Mucosa of descending colon (tissue), 3 donors: ENCODE measurements at regions not wholly inside any gene's neighbourhood (a gene's known extent, or its start where the extent isn't known, plus 50 kb on each side); places are given as distances from the start of the nearest gene placed in this dataset.

ENCODE experiments used
- ATAC-seq: fragments of 200-7000 bp; cut with Tn5 transposase; one replicate; pipeline ENCODE4 v1.9.1; 2020; ENCODE audit warnings: mild to moderate bottlenecking, moderate library complexity
- DNase-seq, 3 donors: peaks; one replicate each; pipeline ENCODE4 v3.0.0-alpha.2; 2020
- H3K36me3 ChIP-seq: fragments of 200-600 bp; one replicate; pipeline ENCODE4 v1.8.0; 2021; ENCODE audit warnings: low read depth, mild to moderate bottlenecking
- H3K4me1 ChIP-seq: fragments of 200-600 bp; one replicate; pipeline ENCODE4 v1.8.0; 2021; ENCODE audit warnings: low read depth, mild to moderate bottlenecking
- H3K4me3 ChIP-seq: fragments of 200-600 bp; one replicate; pipeline ENCODE4 v1.8.0; 2021; ENCODE audit warnings: mild to moderate bottlenecking
- H3K9me3 ChIP-seq: fragments of 200-600 bp; one replicate; pipeline ENCODE4 v1.8.0; 2021; ENCODE audit warnings: mild to moderate bottlenecking
- CTCF ChIP-seq: fragments of 200-600 bp; IDR thresholded peaks from one replicate; pipeline ENCODE4 v1.8.0; 2022; ENCODE audit warnings: antibody characterized with exemption, mild to moderate bottlenecking
- intact Hi-C, 2 donors: fragments of 100-400 bp; cut with DNase I in 1 of 2; cut with micrococcal nuclease in 1 of 2; formaldehyde crosslinking; loops; one replicate each; pipeline versions ENCODE4 v1.11.0 to v1.11.1; 2022; cut with DNase I, micrococcal nuclease
- donor health status: DM: no; HTN: no; CAD: no; lungs with moderate emphysema.
- donor health status: DM: no; HTN: no; CAD: no.
- donor health status: DM: no; HTN: yes; CAD: no.

GRCh38 chr13:70789751-70790150 lies 681.5 kb upstream of the KLHL1 start:
- no peaks in the 10 kb centered on the region for H3K9me3 ChIP-seq
- intact Hi-C loops, result no loop called here
- no peak for ATAC-seq

GRCh38 chr13:70788074-70788473 lies 679.8 kb upstream of the KLHL1 start:
- no peak for ATAC-seq
- TF ChIP-seq CTCF, result no peak
- DNase-seq, result no peak
- no peaks in the 10 kb centered on the region for H3K4me1 ChIP-seq
- no peak overlapping the region for H3K4me3 ChIP-seq
- intact Hi-C loops, result no loop called here
- H3K9me3 ChIP-seq, result no peaks in the 10 kb centered on the region
- H3K36me3 ChIP-seq, result no peaks in the 10 kb centered on the region

More at GRCh38 chr13:70789751-70790150, 681.5 kb upstream of the KLHL1 start:
- H3K4me3 ChIP-seq, result no peak overlapping the region
- TF ChIP-seq CTCF, result no peak
- DNase-seq, result no peak
- H3K36me3 ChIP-seq, result no peaks in the 10 kb centered on the region
- H3K4me1 ChIP-seq, result no peaks in the 10 kb centered on the region

- TF ChIP-seq CTCF, result no peak
- H3K4me1 ChIP-seq, result no peaks in the 10 kb centered on the region
- DNase-seq (no peak), ATAC-seq (no peak)
- H3K36me3 ChIP-seq, result no peaks in the 10 kb centered on the region
- intact Hi-C loops, result no loop called here
- H3K9me3 ChIP-seq, result no peaks in the 10 kb centered on the region
- H3K4me3 ChIP-seq, result no peak overlapping the region
Measured at GRCh38 chr13:70784207-70784989, 676.1 kb upstream of the KLHL1 start.

- no peaks in the 10 kb centered on the region for H3K9me3 ChIP-seq
- DNase-seq, result no peak
- no peak for ATAC-seq
- intact Hi-C loops, result no loop called here
- no peak overlapping the region for H3K4me3 ChIP-seq
- TF ChIP-seq CTCF, result no peak
- H3K36me3 ChIP-seq, result no peaks in the 10 kb centered on the region
- no peaks in the 10 kb centered on the region for H3K4me1 ChIP-seq
Measured at GRCh38 chr13:70769817-70770216, 661.6 kb upstream of the KLHL1 start.

- DNase-seq (no peak), ATAC-seq (no peak)
- no peak for TF ChIP-seq CTCF
- H3K4me3 ChIP-seq, result no peak overlapping the region
- no peaks in the 10 kb centered on the region for H3K4me1 ChIP-seq
- intact Hi-C loops, result no loop called here
- H3K9me3 ChIP-seq, result no peaks in the 10 kb centered on the region
- no peaks in the 10 kb centered on the region for H3K36me3 ChIP-seq
Measured at GRCh38 chr13:70758932-70759331, 650.7 kb upstream of the KLHL1 start.

- intact Hi-C loops, result no loop called here
- H3K9me3 ChIP-seq, result no peaks in the 10 kb centered on the region
- ATAC-seq (no peak), DNase-seq (no peak)
- H3K4me1 ChIP-seq, result no peaks in the 10 kb centered on the region
- no peaks in the 10 kb centered on the region for H3K36me3 ChIP-seq
- TF ChIP-seq CTCF, result no peak
- H3K4me3 ChIP-seq, result no peak overlapping the region
Measured at GRCh38 chr13:70756088-70756487, 647.8 kb upstream of the KLHL1 start.
